ENCODE measurements at regions not wholly inside any gene's neighbourhood (a gene's known extent, or its start where the extent isn't known, plus 50 kb on each side); places are given as distances from the start of the nearest gene placed in this dataset.

- TF ChIP-seq CBX3 (IDR thresholded peaks at IDR 0.05; ENCODE audit: borderline replicate concordance, low read depth) (no peak), RELA (IDR thresholded peaks at IDR 0.05; ENCODE audit: borderline replicate concordance, partially characterized antibody) (no peak), ZSCAN29 (IDR thresholded peaks at IDR 0.05) (no peak), CEBPZ (IDR thresholded peaks at IDR 0.05; ENCODE audit: low read depth, low read length) (no peak)
These were observed 266.1 kb upstream of the MEX3C start (continued) for GRCh38 chr18:51463483-51464136.

- CTCF ChIA-PET = no interaction called here
- Histone ChIP-seq H3K4me1 (ENCODE audit: control insufficient read depth, insufficient read depth, low read length) (no peaks in the 10 kb centered on the region), H3K79me2 (ENCODE audit: control insufficient read depth, insufficient read depth, low read length) (no peaks in the 10 kb centered on the region), H3K4me2 (ENCODE audit: control insufficient read depth, insufficient read depth) (no peak overlapping the region), H3K27ac (ENCODE audit: control insufficient read depth, insufficient read depth) (no peak overlapping the region), H3K4me3 (no peak overlapping the region), H3K9me3 (replicated peaks; ENCODE audit: control insufficient read depth, insufficient read depth, low read length) (no peaks in the 10 kb centered on the region), H3K27me3 (replicated peaks in 1 of 2; ENCODE audit: control insufficient read depth in 2 of 2, insufficient read depth in 2 of 2, low read length in 1 of 2) (peaks cover 0 to 2% of the 10 kb centered on the region in 2 experiments; a peak in 1 of 4 replicates), H3K9ac (ENCODE audit: control insufficient read depth, insufficient read depth, low read length) (no peak overlapping the region), H3K36me3 (ENCODE audit: control insufficient read depth in 2 of 2, insufficient read depth in 2 of 2, low read length in 1 of 2) (no peaks in the 10 kb centered on the region), H2AFZ (ENCODE audit: control insufficient read depth, low read depth, low read length) (no peak overlapping the region), H4K20me1 (ENCODE audit: control insufficient read depth, insufficient read depth) (no peaks in the 10 kb centered on the region; the same call in 1 of the 2 replicates)
- WGBS (ENCODE audit: insufficient coverage, insufficient replicate concordance, low lambda C conversion rate, missing lambda C conversion rate) = 15% methylated on average over 6 of the region's 6 CpGs
- POLR2A ChIA-PET = interaction anchor here (0.5 kb wide), 1 partner anchor 1567 kb away, joined by 3 read pairs; no protein-coding TSS in a partner anchor
- in situ Hi-C loops (cut with MboI) (no loop called here), intact Hi-C loops (cut with micrococcal nuclease; ENCODE audit: unreplicated experiment) (no loop called here)
- BruUV-seq (replicated peaks) = no TSS peak
- DNase-seq (ENCODE audit: low read depth, low spot score) = no peak
- RAD21 ChIA-PET (ENCODE audit: unreplicated experiment) = no interaction called here
- no peak for ATAC-seq
- no peak for FAIRE-seq
- SMC1A ChIA-PET (ENCODE audit: uncharacterized antibody, unreplicated experiment) = interaction anchor here (0.6 kb wide), 1 partner anchor 36 kb away, joined by 3 read pairs; no protein-coding TSS in a partner anchor
- TF ChIP-seq IKZF1 (conservative IDR thresholded peaks at IDR 0.05) = no peak
- no peak for TF ChIP-seq SKIL (IDR thresholded peaks at IDR 0.05; ENCODE audit: low read depth, poor library complexity, severe bottlenecking)
- TF ChIP-seq ZBTB40 (IDR thresholded peaks at IDR 0.05; ENCODE audit: borderline replicate concordance) = no peak
- TF ChIP-seq NR2C1 (IDR thresholded peaks at IDR 0.05) = no peak
- no peak for TF ChIP-seq USF1 (IDR thresholded peaks at IDR 0.05; ENCODE audit: borderline replicate concordance, extremely low read length, insufficient read depth, low read depth, low read length)
- TF ChIP-seq HDAC6 (IDR thresholded peaks at IDR 0.05; ENCODE audit: unreplicated experiment) = no peak
- no peak for TF ChIP-seq SMAD5 (IDR thresholded peaks at IDR 0.05; ENCODE audit: low read depth)
These were observed 281.4 kb upstream of the MEX3C start for GRCh38 chr18:51478908-51479307.

Measured in GM12878 (cell line).